KMS-11 (cell line): ENCODE measurements at regions not wholly inside any gene's neighbourhood (a gene's known extent, or its start where the extent isn't known, plus 50 kb on each side); places are given as distances from the start of the nearest gene placed in this dataset.
"Not testable (repeated sequence)": the region's sequence is repeated elsewhere in the genome, so short reads cannot be mapped to it uniquely, and the experiment has no call there.

Experiments used
- H2AFZ ChIP-seq: fragments of 200-600 bp; sonication (generic); 2 replicates; pipeline ENCODE4 v1.6.1; 2016; ENCODE audit warnings: antibody characterized with exemption, mixed run types, low read depth
- H3K27ac ChIP-seq: fragments of 200-600 bp; sonication (generic); 2 replicates; pipeline ENCODE4 v1.6.1; 2016; ENCODE audit warnings: mild to moderate bottlenecking, mixed run types
- H3K27me3 ChIP-seq: fragments of 200-600 bp; sonication (generic); 2 replicates; pipeline ENCODE4 v1.6.1; 2017; ENCODE audit warnings: mild to moderate bottlenecking, low read depth, mixed run types, moderate library complexity; ENCODE audit not compliant: insufficient read depth
- H3K36me3 ChIP-seq: fragments of 200-600 bp; sonication (generic); 2 replicates; pipeline ENCODE4 v1.6.1; 2017; ENCODE audit warnings: mild to moderate bottlenecking, mixed run types; ENCODE audit not compliant: insufficient read depth
- H3K4me1 ChIP-seq: fragments of 200-600 bp; sonication (generic); 2 replicates; pipeline ENCODE4 v1.6.1; 2016; ENCODE audit warnings: mild to moderate bottlenecking, low read depth, mixed run types; ENCODE audit not compliant: poor library complexity, severe bottlenecking
- H3K4me2 ChIP-seq: fragments of 200-600 bp; sonication (generic); 2 replicates; pipeline ENCODE4 v1.7.0; 2016; ENCODE audit warnings: mild to moderate bottlenecking, mixed run types
- H3K4me3 ChIP-seq: fragments of 200-600 bp; sonication (generic); IDR thresholded peaks from 2 replicates; pipeline ENCODE4 v1.6.1; 2017; ENCODE audit warnings: low read depth, low read length, mixed read lengths; ENCODE audit not compliant: insufficient read depth
- H3K79me2 ChIP-seq: fragments of 200-600 bp; sonication (generic); 2 replicates; pipeline ENCODE4 v1.6.1; 2016; ENCODE audit warnings: low read depth, mixed run types; ENCODE audit not compliant: insufficient read depth
- H3K9ac ChIP-seq: fragments of 200-600 bp; sonication (generic); 2 replicates; pipeline ENCODE4 v1.6.1; 2016; ENCODE audit warnings: mild to moderate bottlenecking, mixed run types
- H4K20me1 ChIP-seq: fragments of 200-600 bp; sonication (generic); 2 replicates; pipeline ENCODE4 v1.6.1; 2016; ENCODE audit warnings: mild to moderate bottlenecking, mixed run types; ENCODE audit not compliant: insufficient read depth
- CTCF ChIP-seq: fragments of 200-600 bp; sonication (generic); conservative IDR thresholded peaks from 2 replicates; pipeline ENCODE4 v1.6.1; 2017; ENCODE audit warnings: low read depth, mild to moderate bottlenecking, antibody characterized with exemption, low read length, moderate library complexity, mixed read lengths

GRCh38 chr12:47366579-47366978 is 286.8 kb upstream of the AMIGO2 start:
- Histone ChIP-seq H3K4me2 (no peak overlapping the region), H3K79me2 (no peaks in the 10 kb centered on the region), H4K20me1 (no peaks in the 10 kb centered on the region), H3K4me3 (no peak overlapping the region), H3K27ac (no peak overlapping the region), H3K27me3 (no peaks in the 10 kb centered on the region), H3K36me3 (no peaks in the 10 kb centered on the region), H2AFZ (no peak overlapping the region), H3K9ac (no peak overlapping the region), H3K4me1 (peaks cover 17% of the 10 kb centered on the region)
- TF ChIP-seq CTCF: no peak

GRCh38 chr12:47366157-47366556 is 286.4 kb upstream of the AMIGO2 start:
- no peaks in the 10 kb centered on the region for H3K27me3 ChIP-seq
- no peaks in the 10 kb centered on the region for H4K20me1 ChIP-seq
- no peaks in the 10 kb centered on the region for H3K36me3 ChIP-seq
- H3K4me3 ChIP-seq: no peak overlapping the region
- H3K4me1 ChIP-seq: peaks cover 17% of the 10 kb centered on the region
- no peak overlapping the region for H3K27ac ChIP-seq
- H3K9ac ChIP-seq: no peak overlapping the region
- no peak overlapping the region for H2AFZ ChIP-seq
- no peak for TF ChIP-seq CTCF
- H3K79me2 ChIP-seq: no peaks in the 10 kb centered on the region
- H3K4me2 ChIP-seq: no peak overlapping the region

GRCh38 chr12:47365443-47366076 is 285.8 kb upstream of the AMIGO2 start:
- not testable (repeated sequence) for H3K4me3 ChIP-seq, H3K36me3 ChIP-seq, H3K79me2 ChIP-seq, H3K4me2 ChIP-seq, H2AFZ ChIP-seq, H4K20me1 ChIP-seq, H3K27ac ChIP-seq, H3K9ac ChIP-seq, H3K27me3 ChIP-seq
- peaks cover 17% of the 10 kb centered on the region for H3K4me1 ChIP-seq

- H2AFZ ChIP-seq: no peak overlapping the region
- H3K4me3 ChIP-seq: no peak overlapping the region
- no peak for TF ChIP-seq CTCF
- H4K20me1 ChIP-seq: no peaks in the 10 kb centered on the region
- H3K36me3 ChIP-seq: no peaks in the 10 kb centered on the region
- H3K4me2 ChIP-seq: peak overlapping the region; percentile 38; the same call in 1 of the 2 replicates
- no peaks in the 10 kb centered on the region for H3K79me2 ChIP-seq
- H3K4me1 ChIP-seq: peaks cover 17% of the 10 kb centered on the region
- H3K9ac ChIP-seq: no peak overlapping the region
- H3K27me3 ChIP-seq: no peaks in the 10 kb centered on the region
- 0 out of 2 replicates have a peak overlapping the region, but pooled peaks have one; percentile 5 for H3K27ac ChIP-seq
Measured at GRCh38 chr12:47364261-47364660, 284.5 kb upstream of the AMIGO2 start.

- Histone ChIP-seq H3K4me3 (no peak overlapping the region), H3K27ac (no peak overlapping the region), H3K27me3 (no peaks in the 10 kb centered on the region), H4K20me1 (no peaks in the 10 kb centered on the region), H3K79me2 (no peaks in the 10 kb centered on the region), H3K4me2 (no peak overlapping the region), H3K9ac (no peak overlapping the region), H2AFZ (no peak overlapping the region), H3K36me3 (no peaks in the 10 kb centered on the region), H3K4me1 (peaks cover 17% of the 10 kb centered on the region)
- no peak for TF ChIP-seq CTCF
Measured at GRCh38 chr12:47362126-47362705, 282.5 kb upstream of the AMIGO2 start.
